K562 (cell line): ENCODE measurements at regions not wholly inside any gene's neighbourhood (a gene's known extent, or its start where the extent isn't known, plus 50 kb on each side); places are given as distances from the start of the nearest gene placed in this dataset.

Source experiments
- CBFB ChIP-seq: sonication (generic); formaldehyde crosslinking; IDR thresholded peaks from 2 replicates; pipeline ENCODE4 v1.4.0; 2020; ENCODE audit warnings: mild to moderate bottlenecking, missing genetic modification reagents
- CREB1 ChIP-seq, 2 experiments: sonication (generic) in 1 of 2; formaldehyde crosslinking in 1 of 2; IDR thresholded peaks; 2 replicates each; pipeline versions ENCODE4 v1.6.1 to v1.8.0; 2012 to 2022; ENCODE audit warnings: inconsistent platforms in 1 of 2, mild to moderate bottlenecking in 1 of 2, missing genetic modification reagents in 1 of 2, moderate library complexity in 1 of 2
- ETV1 ChIP-seq: fragments of 450-650 bp; conservative IDR thresholded peaks from 2 replicates; pipeline ENCODE4 v1.6.1; 2016; ENCODE audit warnings: missing genetic modification characterization, control low read depth, low read depth, missing compliant biosample characterization
- KDM2B ChIP-seq: fragments of 250-450 bp; sonication (Bioruptor Pico); IDR thresholded peaks from 2 replicates; pipeline ENCODE4 v1.8.0; 2021; ENCODE audit warnings: mild to moderate bottlenecking, moderate library complexity
- KLF13 ChIP-seq: fragments of 450-650 bp; IDR thresholded peaks from 2 replicates; pipeline ENCODE4 v1.6.1; 2016; ENCODE audit warnings: missing genetic modification characterization, low read depth, mild to moderate bottlenecking, missing compliant biosample characterization, moderate library complexity, borderline replicate concordance
- MIER1 ChIP-seq: fragments of 450-650 bp; IDR thresholded peaks from 2 replicates; pipeline ENCODE4 v1.6.1; 2016; ENCODE audit warnings: antibody characterized with exemption, mild to moderate bottlenecking, low read depth
- NCOA2 ChIP-seq, 2 experiments: fragments of 450-650 bp; IDR thresholded peaks; 2 replicates each; pipeline ENCODE4 v1.6.1; 2018; ENCODE audit warnings: mild to moderate bottlenecking in 2 of 2, moderate library complexity in 1 of 2; ENCODE audit not compliant: partially characterized antibody in 2 of 2
- PHTF2 ChIP-seq: fragments of 250-450 bp; sonication (Bioruptor Pico); IDR thresholded peaks from 2 replicates; pipeline ENCODE4 v1.5.0; 2021; ENCODE audit warnings: mild to moderate bottlenecking
- TEAD1 ChIP-seq, 2 experiments: fragments of 450-650 bp in 1 of 2; sonication (generic) in 1 of 2; formaldehyde crosslinking; IDR thresholded peaks; 2 replicates each; pipeline versions ENCODE4 v1.4.0 to v1.8.0; 2020 to 2022; ENCODE audit warnings: mild to moderate bottlenecking in 2 of 2, missing genetic modification reagents in 1 of 2
- XRCC4 ChIP-seq: IDR thresholded peaks from one replicate; pipeline ENCODE4 v1.6.1; 2011; ENCODE audit not compliant: insufficient read depth, insufficient read length; ENCODE audit errors: extremely low read depth
- ZBED1 ChIP-seq: IDR thresholded peaks from 2 replicates; pipeline ENCODE4 v1.6.1; 2014
- ZBTB11 ChIP-seq, 3 experiments: fragments of 200-800 bp in 1 of 3; fragments of 250-450 bp in 1 of 3; fragments of 450-650 bp in 1 of 3; sonication (Bioruptor Pico) in 1 of 3; sonication (Bioruptor generic) in 1 of 3; formaldehyde crosslinking in 1 of 3; IDR thresholded peaks; 2 replicates each; pipeline versions ENCODE4 v1.6.1 to v1.8.0; 2016 to 2022; ENCODE audit warnings: mild to moderate bottlenecking in 2 of 3, missing genetic modification characterization in 2 of 3, missing compliant biosample characterization in 1 of 3, moderate library complexity in 1 of 3
- ZFP36 ChIP-seq: fragments of 150-350 bp; IDR thresholded peaks from 2 replicates; pipeline ENCODE4 v1.6.1; 2018; ENCODE audit warnings: low read length, low read depth; ENCODE audit not compliant: partially characterized antibody
- ZMIZ1 ChIP-seq, 2 experiments: fragments of 150-350 bp in 1 of 2; IDR thresholded peaks; 2 replicates each; pipeline ENCODE4 v1.6.1; 2012 to 2016; ENCODE audit warnings: low read depth in 2 of 2, low read length in 2 of 2, mild to moderate bottlenecking in 1 of 2, moderate library complexity in 1 of 2
- ZNF165 ChIP-seq: fragments of 250-450 bp; sonication (Bioruptor Pico); IDR thresholded peaks from 2 replicates; pipeline ENCODE4 v1.4.0; 2020; ENCODE audit warnings: borderline replicate concordance
- ZNF561 ChIP-seq: fragments of 450-650 bp; formaldehyde crosslinking; conservative IDR thresholded peaks from 2 replicates; pipeline ENCODE4 v1.4.0; 2020; ENCODE audit warnings: mild to moderate bottlenecking, moderate library complexity
- TF ChIP-seq, protein P1 (sequence below): fragments of 250-450 bp; sonication (Bioruptor Pico); IDR thresholded peaks from 2 replicates; pipeline ENCODE4 v1.5.0; 2020; ENCODE audit warnings: mild to moderate bottlenecking, borderline replicate concordance
- TF ChIP-seq, protein P2 (sequence below): fragments of 250-450 bp; sonication (Bioruptor Pico); IDR thresholded peaks from 2 replicates; pipeline ENCODE4 v1.9.0; 2021; ENCODE audit warnings: mild to moderate bottlenecking

DNA sequence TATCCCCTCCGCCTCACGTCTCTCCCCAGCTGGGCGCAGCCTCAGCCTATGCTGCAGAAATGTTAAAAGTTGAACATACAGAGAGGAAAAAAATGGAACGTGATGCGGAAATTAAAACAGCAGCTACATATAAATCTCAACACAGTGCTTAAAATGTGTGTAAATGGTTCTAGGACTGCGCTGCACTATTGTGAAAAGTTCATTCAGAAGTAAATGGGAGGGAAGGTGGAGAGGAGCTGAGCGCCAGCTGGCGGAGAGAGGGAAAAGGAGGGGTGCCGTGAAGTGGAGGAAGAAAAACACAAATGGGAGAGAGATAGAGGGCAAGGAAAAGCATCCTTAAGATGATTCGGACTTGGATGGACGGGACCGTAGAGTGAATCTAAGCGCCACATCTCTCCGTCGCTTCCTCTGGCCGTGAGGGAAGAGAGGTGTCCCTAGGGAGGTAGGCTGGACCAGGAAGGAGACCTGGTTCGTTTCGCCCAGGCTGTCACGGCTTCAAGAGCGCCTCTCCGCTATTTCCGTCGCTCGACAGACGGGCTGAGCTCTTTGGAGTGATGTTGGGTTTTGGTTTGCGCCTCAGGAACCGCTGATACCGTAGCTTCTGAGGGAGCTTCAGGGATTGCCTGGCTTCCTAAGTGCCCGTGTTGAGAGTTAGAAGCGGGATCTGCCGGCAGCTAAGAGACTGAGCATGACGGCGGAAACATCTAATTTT is 113.7 kb downstream of the TRIM27 start (continued):
- TF ChIP-seq, protein P1, sequence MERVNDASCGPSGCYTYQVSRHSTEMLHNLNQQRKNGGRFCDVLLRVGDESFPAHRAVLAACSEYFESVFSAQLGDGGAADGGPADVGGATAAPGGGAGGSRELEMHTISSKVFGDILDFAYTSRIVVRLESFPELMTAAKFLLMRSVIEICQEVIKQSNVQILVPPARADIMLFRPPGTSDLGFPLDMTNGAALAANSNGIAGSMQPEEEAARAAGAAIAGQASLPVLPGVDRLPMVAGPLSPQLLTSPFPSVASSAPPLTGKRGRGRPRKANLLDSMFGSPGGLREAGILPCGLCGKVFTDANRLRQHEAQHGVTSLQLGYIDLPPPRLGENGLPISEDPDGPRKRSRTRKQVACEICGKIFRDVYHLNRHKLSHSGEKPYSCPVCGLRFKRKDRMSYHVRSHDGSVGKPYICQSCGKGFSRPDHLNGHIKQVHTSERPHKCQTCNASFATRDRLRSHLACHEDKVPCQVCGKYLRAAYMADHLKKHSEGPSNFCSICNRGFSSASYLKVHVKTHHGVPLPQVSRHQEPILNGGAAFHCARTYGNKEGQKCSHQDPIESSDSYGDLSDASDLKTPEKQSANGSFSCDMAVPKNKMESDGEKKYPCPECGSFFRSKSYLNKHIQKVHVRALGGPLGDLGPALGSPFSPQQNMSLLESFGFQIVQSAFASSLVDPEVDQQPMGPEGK, result no peak
- TF ChIP-seq ZMIZ1 (IDR thresholded peaks at IDR 0.05; ENCODE audit: low read depth in 2 of 2, low read length in 2 of 2) (no peak), ETV1 (tag) (0 out of 2 replicates have a peak, but pooled peaks have one; percentile 2), ZFP36 (no peak), MIER1 (no peak), CREB1 (IDR thresholded peaks at IDR 0.05) (no peak), CREB1 (CRISPR knock-in tag; IDR thresholded peaks at IDR 0.05) (no peak), PHTF2 (CRISPR knock-in tag) (no peak), KLF13 (tag) (no peak), ZBED1 (no peak), KDM2B (CRISPR knock-in tag) (no peak), CBFB (CRISPR knock-in tag) (no peak), NCOA2 (IDR thresholded peaks at IDR 0.05; ENCODE audit: partially characterized antibody in 2 of 2) (no peak), XRCC4 (no peak), TEAD1 (CRISPR knock-in tag; IDR thresholded peaks at IDR 0.05) (no peak), ZNF561 (CRISPR knock-in tag) (no peak), ZNF165 (CRISPR knock-in tag) (no peak), ZBTB11 (CRISPR knock-in tag; IDR thresholded peaks at IDR 0.05) (0 out of 6 replicates have a peak, but pooled peaks of 1 of the 3 experiments have one; percentile 11)
- TF ChIP-seq, protein P2, sequence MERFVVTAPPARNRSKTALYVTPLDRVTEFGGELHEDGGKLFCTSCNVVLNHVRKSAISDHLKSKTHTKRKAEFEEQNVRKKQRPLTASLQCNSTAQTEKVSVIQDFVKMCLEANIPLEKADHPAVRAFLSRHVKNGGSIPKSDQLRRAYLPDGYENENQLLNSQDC (CRISPR knock-in tag), result no peak
